ENCODE measurements at regions not wholly inside any gene's neighbourhood (a gene's known extent, or its start where the extent isn't known, plus 50 kb on each side); places are given as distances from the start of the nearest gene placed in this dataset.
"Not testable (repeated sequence)": the region's sequence is repeated elsewhere in the genome, so short reads cannot be mapped to it uniquely, and the experiment has no call there.

GRCh38 chr22:49673048-49673447 lies 154.6 kb downstream of the BRD1 start:
- DNase-seq = no peak
- H3K36me3 ChIP-seq = no peaks in the 10 kb centered on the region
- no peak overlapping the region for H3K27ac ChIP-seq
- intact Hi-C loops (cut with DNase I) = no loop called here
- 55% methylated on average over 14 of the region's 14 CpGs for WGBS, 2 donors
- H3K4me3 ChIP-seq = no peak overlapping the region
- peaks cover 0 to 17% (median 10%) of the 10 kb centered on the region in 4 donors for H3K4me1 ChIP-seq
- H3K9me3 ChIP-seq = no peaks in the 10 kb centered on the region
- H3K27me3 ChIP-seq = peaks cover 12 to 86% (median 60%) of the 10 kb centered on the region in 3 donors
- no peak for TF ChIP-seq POLR2A (IDR thresholded peaks at IDR 0.05)
- TF ChIP-seq EP300 (IDR thresholded peaks at IDR 0.05) = no peak
- TF ChIP-seq CTCF (IDR thresholded peaks at IDR 0.05) = no peak
- no peak for TF ChIP-seq POLR2AphosphoS5 (IDR thresholded peaks at IDR 0.05)

- Histone ChIP-seq H3K4me1 (peaks cover 0 to 17% (median 10%) of the 10 kb centered on the region in 4 donors), H3K4me3 (no peak overlapping the region), H3K9me3 (no peaks in the 10 kb centered on the region), H3K27me3 (peaks cover 12 to 83% (median 58%) of the 10 kb centered on the region in 3 donors), H3K36me3 (no peaks in the 10 kb centered on the region), H3K27ac (no peak overlapping the region)
- DNase-seq = no peak
- intact Hi-C loops (cut with DNase I) = no loop called here
- 52 to 59% methylated on average over 15 of the region's 17 CpGs for WGBS, 2 donors
- TF ChIP-seq POLR2A (IDR thresholded peaks at IDR 0.05) = no peak
- no peak for TF ChIP-seq EP300 (IDR thresholded peaks at IDR 0.05)
- TF ChIP-seq POLR2AphosphoS5 (IDR thresholded peaks at IDR 0.05) = no peak
- no peak for TF ChIP-seq CTCF (IDR thresholded peaks at IDR 0.05)
Measured at GRCh38 chr22:49672014-49672516, 155.6 kb downstream of the BRD1 start.

GRCh38 chr22:49671331-49672013 lies 156.2 kb downstream of the BRD1 start:
- Histone ChIP-seq H3K27ac (no peak overlapping the region), H3K4me3 (no peak overlapping the region), H3K27me3 (peaks cover 12 to 83% (median 58%) of the 10 kb centered on the region in 3 donors), H3K36me3 (no peaks in the 10 kb centered on the region), H3K9me3 (no peaks in the 10 kb centered on the region), H3K4me1 (peaks cover 0 to 17% (median 10%) of the 10 kb centered on the region in 4 donors)
- no peak for TF ChIP-seq EP300 (IDR thresholded peaks at IDR 0.05)
- TF ChIP-seq POLR2A (IDR thresholded peaks at IDR 0.05) = no peak
- TF ChIP-seq POLR2AphosphoS5 (IDR thresholded peaks at IDR 0.05) = no peak
- TF ChIP-seq CTCF (IDR thresholded peaks at IDR 0.05) = no peak
- WGBS, 2 donors = 19 to 30% methylated on average over 28 of the region's 28 CpGs
- intact Hi-C loops (cut with DNase I) = no loop called here
- DNase-seq = no peak

GRCh38 chr22:49670456-49671330 lies 157.0 kb downstream of the BRD1 start:
- no peaks in the 10 kb centered on the region for H3K9me3 ChIP-seq
- no peaks in the 10 kb centered on the region for H3K36me3 ChIP-seq
- intact Hi-C loops (cut with DNase I) = no loop called here
- peak overlapping the region in 3 of 4 donors; percentile 21 to 32 (median 25) for H3K4me3 ChIP-seq
- no peak overlapping the region for H3K27ac ChIP-seq
- WGBS, 2 donors = 3 to 6% methylated on average over 69 of the region's 69 CpGs
- H3K4me1 ChIP-seq = peaks cover 0 to 17% (median 10%) of the 10 kb centered on the region in 4 donors
- DNase-seq = peak; percentile 56
- no peak for TF ChIP-seq EP300 (IDR thresholded peaks at IDR 0.05)
- TF ChIP-seq CTCF (IDR thresholded peaks at IDR 0.05) = no peak
- no peak for TF ChIP-seq POLR2AphosphoS5 (IDR thresholded peaks at IDR 0.05)
- no peak for TF ChIP-seq POLR2A (IDR thresholded peaks at IDR 0.05)
- H3K27me3 ChIP-seq = peaks cover 12 to 85% (median 62%) of the 10 kb centered on the region in 3 donors

GRCh38 chr22:49669969-49670455 lies 157.7 kb downstream of the BRD1 start:
- not testable (repeated sequence) for H3K27ac ChIP-seq
- H3K27me3 ChIP-seq = peaks cover 12 to 84% (median 62%) of the 10 kb centered on the region in 3 donors

GRCh38 chr22:49669427-49669968 lies 158.2 kb downstream of the BRD1 start:
- H3K4me3 ChIP-seq; intact Hi-C loops (cut with DNase I): not testable (repeated sequence)
- peaks cover 12 to 84% (median 65%) of the 10 kb centered on the region in 3 donors for H3K27me3 ChIP-seq

More at GRCh38 chr22:49669969-49670455, 157.7 kb downstream of the BRD1 start:
- H3K9me3 ChIP-seq; H3K36me3 ChIP-seq; intact Hi-C loops (cut with DNase I): not testable (repeated sequence)
- Histone ChIP-seq H3K4me1 (peaks cover 0 to 17% (median 10%) of the 10 kb centered on the region in 4 donors), H3K4me3 (peak overlapping the region in 3 of 4 donors; percentile 21 to 32 (median 25))
- 7 to 13% methylated on average over 33 of the region's 33 CpGs for WGBS, 2 donors
- peak; percentile 39 for DNase-seq

More at GRCh38 chr22:49669427-49669968, 158.2 kb downstream of the BRD1 start:
- not testable (repeated sequence) for H3K27ac ChIP-seq, H3K9me3 ChIP-seq, DNase-seq, H3K36me3 ChIP-seq
- WGBS, 2 donors = 72 to 87% methylated on average over 1 of the region's 1 CpG
- peaks cover 0 to 17% (median 10%) of the 10 kb centered on the region in 4 donors for H3K4me1 ChIP-seq
